ENCODE measurements at regions not wholly inside any gene's neighbourhood (a gene's known extent, or its start where the extent isn't known, plus 50 kb on each side); places are given as distances from the start of the nearest gene placed in this dataset.

GRCh38 chr13:82593239-82593638, 1289.0 kb downstream of the SLITRK1 start:
- TF ChIP-seq POLR2A (IDR thresholded peaks at IDR 0.05), result no peak
- TF ChIP-seq, protein P1, sequence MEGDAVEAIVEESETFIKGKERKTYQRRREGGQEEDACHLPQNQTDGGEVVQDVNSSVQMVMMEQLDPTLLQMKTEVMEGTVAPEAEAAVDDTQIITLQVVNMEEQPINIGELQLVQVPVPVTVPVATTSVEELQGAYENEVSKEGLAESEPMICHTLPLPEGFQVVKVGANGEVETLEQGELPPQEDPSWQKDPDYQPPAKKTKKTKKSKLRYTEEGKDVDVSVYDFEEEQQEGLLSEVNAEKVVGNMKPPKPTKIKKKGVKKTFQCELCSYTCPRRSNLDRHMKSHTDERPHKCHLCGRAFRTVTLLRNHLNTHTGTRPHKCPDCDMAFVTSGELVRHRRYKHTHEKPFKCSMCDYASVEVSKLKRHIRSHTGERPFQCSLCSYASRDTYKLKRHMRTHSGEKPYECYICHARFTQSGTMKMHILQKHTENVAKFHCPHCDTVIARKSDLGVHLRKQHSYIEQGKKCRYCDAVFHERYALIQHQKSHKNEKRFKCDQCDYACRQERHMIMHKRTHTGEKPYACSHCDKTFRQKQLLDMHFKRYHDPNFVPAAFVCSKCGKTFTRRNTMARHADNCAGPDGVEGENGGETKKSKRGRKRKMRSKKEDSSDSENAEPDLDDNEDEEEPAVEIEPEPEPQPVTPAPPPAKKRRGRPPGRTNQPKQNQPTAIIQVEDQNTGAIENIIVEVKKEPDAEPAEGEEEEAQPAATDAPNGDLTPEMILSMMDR (IDR thresholded peaks at IDR 0.05), result no peak
